Osteocyte (in vitro differentiated cells): ENCODE measurements at regions not wholly inside any gene's neighbourhood (a gene's known extent, or its start where the extent isn't known, plus 50 kb on each side); places are given as distances from the start of the nearest gene placed in this dataset.

Source experiments
- DNase-seq: peaks from one replicate; pipeline ENCODE4 v3.0.0; 2021; ENCODE audit warnings: mixed read lengths; ENCODE audit not compliant: unreplicated experiment; ENCODE audit errors: extremely low spot score
- H3K27ac Mint-ChIP-seq: one replicate; pipeline ENCODE4 v1.8.0; 2021; ENCODE audit warnings: mild to moderate bottlenecking, mixed read lengths; ENCODE audit not compliant: unreplicated experiment
- H3K27me3 Mint-ChIP-seq: one replicate; pipeline ENCODE4 v1.8.0; 2021; ENCODE audit warnings: mixed read lengths; ENCODE audit not compliant: unreplicated experiment
- H3K36me3 Mint-ChIP-seq: one replicate; pipeline ENCODE4 v1.8.0; 2021; ENCODE audit warnings: mixed read lengths; ENCODE audit not compliant: unreplicated experiment
- H3K4me1 Mint-ChIP-seq: one replicate; pipeline ENCODE4 v1.8.0; 2021; ENCODE audit warnings: mixed read lengths; ENCODE audit not compliant: unreplicated experiment
- H3K4me3 Mint-ChIP-seq: one replicate; pipeline ENCODE4 v1.8.0; 2021; ENCODE audit warnings: mild to moderate bottlenecking, moderate library complexity, mixed read lengths; ENCODE audit not compliant: unreplicated experiment
- H3K9me3 Mint-ChIP-seq: one replicate; pipeline ENCODE4 v1.8.0; 2021; ENCODE audit warnings: mixed read lengths; ENCODE audit not compliant: unreplicated experiment
- TF ChIP-seq, protein P1 (sequence below): fragments of 200-600 bp; sonication (generic); IDR thresholded peaks from 2 replicates; pipeline ENCODE4 v1.5.0; 2021; ENCODE audit warnings: antibody characterized with exemption, mild to moderate bottlenecking, moderate library complexity

- peaks cover 4% of the 10 kb centered on the region for H3K4me1 Mint-ChIP-seq
- no peak for DNase-seq
- TF ChIP-seq, protein P1, sequence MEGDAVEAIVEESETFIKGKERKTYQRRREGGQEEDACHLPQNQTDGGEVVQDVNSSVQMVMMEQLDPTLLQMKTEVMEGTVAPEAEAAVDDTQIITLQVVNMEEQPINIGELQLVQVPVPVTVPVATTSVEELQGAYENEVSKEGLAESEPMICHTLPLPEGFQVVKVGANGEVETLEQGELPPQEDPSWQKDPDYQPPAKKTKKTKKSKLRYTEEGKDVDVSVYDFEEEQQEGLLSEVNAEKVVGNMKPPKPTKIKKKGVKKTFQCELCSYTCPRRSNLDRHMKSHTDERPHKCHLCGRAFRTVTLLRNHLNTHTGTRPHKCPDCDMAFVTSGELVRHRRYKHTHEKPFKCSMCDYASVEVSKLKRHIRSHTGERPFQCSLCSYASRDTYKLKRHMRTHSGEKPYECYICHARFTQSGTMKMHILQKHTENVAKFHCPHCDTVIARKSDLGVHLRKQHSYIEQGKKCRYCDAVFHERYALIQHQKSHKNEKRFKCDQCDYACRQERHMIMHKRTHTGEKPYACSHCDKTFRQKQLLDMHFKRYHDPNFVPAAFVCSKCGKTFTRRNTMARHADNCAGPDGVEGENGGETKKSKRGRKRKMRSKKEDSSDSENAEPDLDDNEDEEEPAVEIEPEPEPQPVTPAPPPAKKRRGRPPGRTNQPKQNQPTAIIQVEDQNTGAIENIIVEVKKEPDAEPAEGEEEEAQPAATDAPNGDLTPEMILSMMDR, result no peak
- H3K27me3 Mint-ChIP-seq, result no peaks in the 10 kb centered on the region
- H3K4me3 Mint-ChIP-seq, result no peak overlapping the region
- H3K27ac Mint-ChIP-seq, result no peak overlapping the region
- H3K9me3 Mint-ChIP-seq, result no peaks in the 10 kb centered on the region
- no peaks in the 10 kb centered on the region for H3K36me3 Mint-ChIP-seq
Observed at GRCh38 chr5:62111428-62111827, 194.6 kb upstream of the KIF2A start.

- no peak for DNase-seq
- peaks cover 5% of the 10 kb centered on the region for H3K27me3 Mint-ChIP-seq
- H3K9me3 Mint-ChIP-seq, result no peaks in the 10 kb centered on the region
- H3K4me1 Mint-ChIP-seq, result peaks cover 4% of the 10 kb centered on the region
- H3K27ac Mint-ChIP-seq, result no peak overlapping the region
- TF ChIP-seq, protein P1, result no peak
- H3K36me3 Mint-ChIP-seq, result no peaks in the 10 kb centered on the region
- no peak overlapping the region for H3K4me3 Mint-ChIP-seq
Observed at GRCh38 chr5:62112689-62113228, 193.2 kb upstream of the KIF2A start.

- H3K27me3 Mint-ChIP-seq, result peaks cover 8% of the 10 kb centered on the region
- H3K4me1 Mint-ChIP-seq, result peaks cover 4% of the 10 kb centered on the region
- DNase-seq, result no peak
- H3K9me3 Mint-ChIP-seq, result peaks cover 4% of the 10 kb centered on the region
- H3K36me3 Mint-ChIP-seq, result no peaks in the 10 kb centered on the region
- TF ChIP-seq, protein P1, result no peak
- no peak overlapping the region for H3K27ac Mint-ChIP-seq
- no peak overlapping the region for H3K4me3 Mint-ChIP-seq
Observed at GRCh38 chr5:62115014-62115413, 191.0 kb upstream of the KIF2A start.

DNA sequence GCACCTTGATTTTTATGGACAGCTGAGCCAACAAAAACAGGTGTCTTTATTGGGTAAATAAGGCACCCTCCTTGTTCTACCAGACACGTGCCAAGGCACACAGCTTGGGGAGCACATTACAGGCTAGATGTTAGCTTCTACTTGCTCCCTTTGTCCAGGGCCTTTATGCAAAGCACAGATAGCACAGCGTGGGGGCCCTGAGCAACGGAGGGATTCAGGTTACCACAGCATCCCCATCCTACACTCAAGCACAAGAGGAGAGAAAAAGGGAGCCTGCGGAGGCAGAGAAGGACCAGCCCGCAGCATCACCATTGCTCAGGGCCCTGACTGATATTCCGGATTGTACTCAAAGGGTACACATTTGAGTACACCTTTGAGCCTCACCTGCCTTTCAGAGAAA is 181.7 kb upstream of the KIF2A start:
- no peaks in the 10 kb centered on the region for H3K9me3 Mint-ChIP-seq
- DNase-seq, result peak; percentile 36
- no peak overlapping the region for H3K4me3 Mint-ChIP-seq
- no peaks in the 10 kb centered on the region for H3K36me3 Mint-ChIP-seq
- TF ChIP-seq, protein P1, result no peak
- peaks cover 5% of the 10 kb centered on the region for H3K27me3 Mint-ChIP-seq
- no peaks in the 10 kb centered on the region for H3K4me1 Mint-ChIP-seq
- H3K27ac Mint-ChIP-seq, result no peak overlapping the region

DNA sequence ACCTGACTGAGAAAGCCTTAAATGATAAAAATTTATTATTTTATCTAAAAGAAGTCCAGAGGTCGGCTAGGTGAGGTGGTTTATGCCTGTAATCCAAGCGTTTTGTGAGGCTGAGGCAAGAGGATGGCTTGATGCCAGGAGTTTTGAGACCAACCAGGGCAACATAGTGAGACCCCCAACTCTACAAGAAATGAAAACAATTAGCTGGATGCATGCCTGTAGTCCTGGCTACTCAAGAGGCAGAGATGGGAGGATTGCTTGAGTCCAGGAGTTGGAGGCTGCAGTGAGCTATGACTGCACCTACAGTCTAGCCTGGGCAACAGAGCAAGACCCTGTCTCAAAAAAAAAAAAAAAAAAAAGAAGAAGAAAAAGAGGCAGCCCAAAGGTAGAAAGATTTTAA is 179.9 kb upstream of the KIF2A start:
- DNase-seq, result peak; percentile 10
- Mint-ChIP-seq H3K9me3 (no peaks in the 10 kb centered on the region), H3K27me3 (peaks cover 4% of the 10 kb centered on the region), H3K36me3 (no peaks in the 10 kb centered on the region), H3K4me3 (no peak overlapping the region), H3K4me1 (no peaks in the 10 kb centered on the region), H3K27ac (no peak overlapping the region)
- TF ChIP-seq, protein P1, result no peak
